ENCODE measurements at regions not wholly inside any gene's neighbourhood (a gene's known extent, or its start where the extent isn't known, plus 50 kb on each side); places are given as distances from the start of the nearest gene placed in this dataset.

- FAIRE-seq (no peak), DNase-seq (ENCODE audit: extremely low read depth in 1 of 4, low spot score in 3 of 4) (no peak), ATAC-seq (no peak)
- H3K9ac ChIP-seq (ENCODE audit: insufficient read depth in 1 of 2, low read depth in 2 of 2, low read length in 2 of 2), result no peak overlapping the region
- BruUV-seq (replicated peaks), result no TSS peak
- no peaks in the 10 kb centered on the region for H3K36me3 ChIP-seq (ENCODE audit: control insufficient read depth, insufficient read depth, low read length)
- TF ChIP-seq KDM4B (IDR thresholded peaks at IDR 0.05; ENCODE audit: borderline replicate concordance in 2 of 2, low read depth in 1 of 2), result no peak
- TF ChIP-seq SP1 (CRISPR knock-in tag; IDR thresholded peaks at IDR 0.05), result no peak
- TF ChIP-seq TRIM28 (IDR thresholded peaks at IDR 0.05), result no peak
- TF ChIP-seq, protein P1, sequence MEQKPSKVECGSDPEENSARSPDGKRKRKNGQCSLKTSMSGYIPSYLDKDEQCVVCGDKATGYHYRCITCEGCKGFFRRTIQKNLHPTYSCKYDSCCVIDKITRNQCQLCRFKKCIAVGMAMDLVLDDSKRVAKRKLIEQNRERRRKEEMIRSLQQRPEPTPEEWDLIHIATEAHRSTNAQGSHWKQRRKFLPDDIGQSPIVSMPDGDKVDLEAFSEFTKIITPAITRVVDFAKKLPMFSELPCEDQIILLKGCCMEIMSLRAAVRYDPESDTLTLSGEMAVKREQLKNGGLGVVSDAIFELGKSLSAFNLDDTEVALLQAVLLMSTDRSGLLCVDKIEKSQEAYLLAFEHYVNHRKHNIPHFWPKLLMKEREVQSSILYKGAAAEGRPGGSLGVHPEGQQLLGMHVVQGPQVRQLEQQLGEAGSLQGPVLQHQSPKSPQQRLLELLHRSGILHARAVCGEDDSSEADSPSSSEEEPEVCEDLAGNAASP (IDR thresholded peaks at IDR 0.05), result no peak
- no peak for TF ChIP-seq RUNX1 (IDR thresholded peaks at IDR 0.05; ENCODE audit: low read depth)
- TF ChIP-seq YBX1 (IDR thresholded peaks at IDR 0.05), result no peak
- no peak for TF ChIP-seq ELF4 (CRISPR knock-in tag; IDR thresholded peaks at IDR 0.05)
- no peak for TF ChIP-seq NFIC (IDR thresholded peaks at IDR 0.05)
- no peak for TF ChIP-seq KDM5B (IDR thresholded peaks at IDR 0.05; ENCODE audit: insufficient replicate concordance, low read depth, low read length)
- no peak for TF ChIP-seq TAF7 (tag; IDR thresholded peaks at IDR 0.05)
- TF ChIP-seq PTTG1 (tag; IDR thresholded peaks at IDR 0.05; ENCODE audit: low read depth), result no peak
- TF ChIP-seq MAZ (CRISPR knock-in tag; conservative IDR thresholded peaks at IDR 0.05 in 1 of 2, IDR thresholded peaks at IDR 0.05 in 1 of 2), result no peak
- TF ChIP-seq ZNF699 (CRISPR knock-in tag; IDR thresholded peaks at IDR 0.05; ENCODE audit: insufficient replicate concordance), result no peak
- TF ChIP-seq RBBP5 (IDR thresholded peaks at IDR 0.05; ENCODE audit: borderline replicate concordance, insufficient read depth, low read length, poor library complexity, severe bottlenecking), result no peak
- H3K27me3 ChIP-seq (ENCODE audit: control insufficient read depth in 2 of 2, insufficient read depth in 2 of 2, low read length in 2 of 2), result no peaks in the 10 kb centered on the region
- H3K4me3 ChIP-seq, result no peak overlapping the region
- in situ Hi-C loops (cut with MboI) (no loop called here), intact Hi-C loops (cut with micrococcal nuclease) (loop anchor here (1.0 kb wide), 1 partner anchor 166 kb away; no protein-coding TSS in a partner anchor)
- H3K79me2 ChIP-seq (ENCODE audit: control insufficient read depth, insufficient read depth, low read length), result no peaks in the 10 kb centered on the region
- CTCF ChIA-PET (ENCODE audit: low intra/inter-chr PET ratio), result no interaction called here
- H3K9me3 ChIP-seq (replicated peaks; ENCODE audit: control insufficient read depth, insufficient read depth, low read depth, low read length), result no peaks in the 10 kb centered on the region
- no peaks in the 10 kb centered on the region for H4K20me1 ChIP-seq (replicated peaks; ENCODE audit: control insufficient read depth, insufficient read depth, low read length)
- 0% methylated on average over 7 of the region's 7 CpGs for WGBS (ENCODE audit: insufficient coverage, low coverage, missing lambda C conversion rate)
- no peaks in the 10 kb centered on the region for H3K4me1 ChIP-seq (replicated peaks in 1 of 2; ENCODE audit: control insufficient read depth in 2 of 2, insufficient read depth in 2 of 2, low read length in 2 of 2)
- H3K27ac ChIP-seq (ENCODE audit: extremely low read depth, low read depth, low read length), result no peak overlapping the region
- H2AFZ ChIP-seq (ENCODE audit: low read depth, low read length), result no peak overlapping the region
- H3K9me1 ChIP-seq (ENCODE audit: control insufficient read depth, insufficient read depth, low read length), result no peaks in the 10 kb centered on the region
- POLR2A ChIA-PET, result interaction anchor here (0.7 kb wide), 1 partner anchor 13 kb away, joined by 3 read pairs; no protein-coding TSS in a partner anchor
- no peak overlapping the region for H3K4me2 ChIP-seq (ENCODE audit: insufficient read depth, low read length)
These were observed 112.8 kb upstream of the GPR12 start for GRCh38 chr13:26873386-26873698.

Measured in K562 (cell line).